Umbilical cord (tissue), 1 donor: ENCODE measurements at regions not wholly inside any gene's neighbourhood (a gene's known extent, or its start where the extent isn't known, plus 50 kb on each side); places are given as distances from the start of the nearest gene placed in this dataset.

Source experiments
- DNase-seq: peaks from one replicate; pipeline ENCODE4 v3.0.0-alpha.2; 2015; ENCODE audit warnings: low spot score

DNA sequence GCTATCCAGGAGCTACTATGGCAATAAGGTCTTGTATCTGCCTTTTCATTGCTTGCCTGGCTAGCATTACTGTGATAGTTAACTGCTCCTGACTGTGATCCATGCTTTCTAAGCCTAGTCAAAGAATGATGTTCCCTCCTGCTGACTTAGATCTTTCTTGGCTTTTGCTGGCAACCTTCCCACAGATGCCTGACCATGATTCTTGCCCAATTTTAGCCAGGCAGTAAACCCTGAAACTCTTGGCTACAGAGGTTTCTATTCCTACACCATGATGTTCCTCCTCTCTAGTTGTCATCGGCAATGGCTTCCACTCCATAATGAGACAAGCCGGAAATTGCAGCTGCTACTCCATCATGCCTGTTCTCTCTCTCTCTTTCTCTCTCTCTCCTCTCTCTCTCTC is 238.1 kb downstream of the HAO1 start:
- DNase-seq: no peak

DNA sequence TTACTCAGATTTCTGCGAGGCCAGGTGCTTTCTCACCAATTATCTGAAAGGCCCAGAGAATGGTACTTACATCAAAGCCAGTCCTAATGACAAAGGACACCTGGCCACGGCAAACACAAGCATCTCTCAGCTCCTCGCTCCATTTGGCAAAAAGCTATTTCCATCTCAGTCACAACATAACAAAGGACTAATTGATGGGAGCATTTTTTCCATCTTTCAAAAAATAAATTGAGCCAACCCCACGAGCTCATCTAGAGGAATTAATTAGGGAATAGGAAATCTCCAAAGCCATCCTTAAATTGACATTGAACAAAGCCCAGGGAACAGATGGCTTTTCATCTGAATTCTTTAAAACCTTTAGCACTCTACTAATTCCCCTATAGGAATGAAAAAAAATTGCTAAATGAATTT is 236.7 kb downstream of the HAO1 start:
- DNase-seq: no peak

DNA sequence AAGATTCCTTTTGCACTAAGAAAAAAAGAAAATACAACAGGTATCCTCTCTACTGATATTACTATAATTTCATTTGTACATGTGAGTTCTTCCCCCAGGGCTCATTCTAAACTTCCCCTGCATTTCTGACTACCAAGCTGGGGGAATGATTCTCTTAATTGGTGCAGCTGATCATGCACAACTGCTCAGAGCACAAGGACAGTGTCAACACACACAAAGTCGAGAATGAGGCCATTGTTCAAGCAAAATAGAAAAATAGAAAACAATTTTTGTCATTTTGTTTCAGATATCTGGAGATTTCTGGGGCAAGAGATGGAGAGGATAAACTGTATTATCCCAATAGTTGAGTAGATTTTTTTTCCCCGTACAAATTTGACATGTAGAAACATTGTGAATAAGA is 236.3 kb downstream of the HAO1 start:
- DNase-seq: no peak

DNA sequence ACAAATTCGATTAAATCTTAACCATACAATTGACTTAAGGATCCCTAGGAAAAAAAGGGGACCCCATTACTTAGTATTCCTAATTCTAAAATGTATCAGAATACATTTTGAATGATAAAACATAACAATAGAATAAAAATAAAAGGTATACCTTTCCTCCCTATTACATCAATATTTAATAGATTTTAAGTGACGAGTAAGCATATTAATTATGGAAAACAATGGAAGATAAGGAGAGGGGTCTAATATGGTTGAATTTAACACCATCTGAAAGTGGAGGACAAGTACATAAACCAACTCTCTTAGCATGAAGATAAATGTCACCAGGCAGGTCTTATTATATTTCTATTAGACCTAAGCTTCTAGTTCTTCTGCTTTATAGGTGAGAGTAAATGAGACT is 232.1 kb downstream of the HAO1 start:
- DNase-seq: no peak

DNA sequence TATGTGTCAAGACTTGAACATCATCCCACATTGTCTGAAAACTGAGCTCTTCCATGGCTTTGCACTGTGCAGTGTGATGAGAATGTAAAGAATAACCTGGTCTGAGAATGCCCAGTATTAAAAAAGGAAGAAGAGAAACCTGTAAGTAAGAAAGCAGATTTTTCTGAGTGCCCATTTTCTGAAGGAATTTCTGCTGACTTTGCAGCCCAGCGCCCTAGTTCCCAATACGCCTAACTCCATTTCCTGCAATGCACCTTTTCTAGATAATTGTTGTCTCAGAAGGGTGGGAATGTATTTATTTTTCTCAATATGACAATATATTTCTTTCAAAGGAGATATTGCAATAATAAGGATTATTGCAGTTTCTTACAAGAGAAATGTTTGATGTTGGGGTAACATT is 231.5 kb downstream of the HAO1 start:
- DNase-seq: no peak

DNA sequence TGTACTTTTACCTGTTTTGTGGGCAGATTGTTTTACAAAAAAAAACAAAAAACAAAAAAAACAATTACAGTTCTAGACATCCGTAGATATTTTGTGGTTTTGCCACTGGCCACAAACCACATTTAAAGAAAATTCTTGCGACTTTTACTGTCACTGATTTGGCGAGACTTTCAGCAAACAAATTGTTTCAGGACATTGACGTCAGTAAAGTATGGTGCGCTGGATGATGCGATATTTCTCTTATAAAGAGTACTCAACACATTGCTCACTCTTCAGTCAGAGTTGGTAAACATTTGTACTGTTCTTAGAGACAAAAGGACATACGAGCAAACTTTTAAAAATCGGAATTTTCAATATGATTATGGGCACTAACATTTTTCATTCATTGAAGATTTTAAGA is 229.8 kb downstream of the HAO1 start:
- no peak for DNase-seq

DNA sequence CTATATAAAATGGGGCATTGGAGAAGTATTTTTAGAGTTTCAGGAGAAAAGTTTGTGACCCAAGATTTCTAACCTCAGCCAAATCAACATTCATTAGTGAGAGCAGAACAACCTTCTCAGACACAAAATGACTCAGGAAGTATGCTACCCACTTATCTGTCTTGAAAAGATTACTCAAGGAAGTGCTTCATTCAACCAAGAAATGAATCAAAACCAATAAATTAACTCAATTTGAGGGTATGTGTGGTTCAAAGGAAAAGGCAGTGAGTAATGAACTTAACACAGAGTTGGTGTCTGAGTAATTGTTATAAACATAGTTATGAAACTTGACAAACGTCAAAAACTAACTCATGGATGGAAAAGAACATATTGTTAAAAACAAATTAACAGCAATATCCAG is 227.6 kb downstream of the HAO1 start:
- no peak for DNase-seq

DNA sequence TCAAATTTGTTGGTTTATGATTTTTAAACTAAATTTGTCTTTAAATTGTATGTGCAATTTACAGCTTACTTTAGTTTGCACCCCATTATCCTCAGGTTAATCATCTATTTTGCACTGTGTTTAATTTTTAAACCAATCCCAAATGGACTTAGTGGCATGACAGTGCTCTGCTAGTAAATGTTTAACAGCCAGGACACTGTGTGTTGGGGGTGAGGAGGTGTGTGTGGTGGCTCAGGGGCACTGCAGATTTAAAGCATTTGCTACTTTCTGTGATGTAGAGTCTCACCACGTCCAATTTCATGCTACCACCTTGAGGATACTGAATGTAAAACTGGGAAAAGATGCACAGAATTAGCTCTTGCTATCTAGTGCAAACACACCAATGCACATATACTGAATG is 225.7 kb downstream of the HAO1 start:
- DNase-seq: no peak

DNA sequence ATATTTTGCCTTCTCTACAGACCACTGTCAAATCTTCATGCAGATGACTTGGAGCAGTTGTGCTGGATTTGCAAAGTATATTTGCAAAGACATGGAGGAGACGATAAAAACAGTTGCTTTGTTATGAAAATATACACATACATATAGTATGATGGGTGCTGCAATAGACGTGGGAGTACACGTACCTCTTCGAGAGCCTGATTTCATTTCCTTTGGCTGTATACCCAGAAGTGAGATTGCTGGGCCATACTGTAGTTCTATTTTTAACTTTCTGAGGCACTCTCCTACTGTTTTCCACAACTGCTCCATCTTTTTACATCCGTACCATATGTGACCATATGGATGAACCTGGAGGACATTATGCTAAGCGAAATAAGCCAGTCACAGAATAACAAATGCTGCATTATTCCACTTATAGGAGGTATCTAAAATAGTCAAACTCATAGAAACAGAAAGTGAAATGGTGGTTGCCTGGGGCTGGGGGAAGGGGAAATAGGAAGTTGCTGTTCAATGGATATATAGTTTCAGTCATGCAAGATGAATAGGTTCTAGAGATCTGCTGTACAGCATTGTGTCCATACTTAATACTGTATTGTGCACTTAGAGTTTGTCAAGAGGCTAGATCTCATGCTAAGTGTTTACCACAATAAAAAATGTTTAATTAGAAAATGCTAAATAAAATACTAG is 223.8 kb downstream of the HAO1 start:
- DNase-seq: no peak

DNA sequence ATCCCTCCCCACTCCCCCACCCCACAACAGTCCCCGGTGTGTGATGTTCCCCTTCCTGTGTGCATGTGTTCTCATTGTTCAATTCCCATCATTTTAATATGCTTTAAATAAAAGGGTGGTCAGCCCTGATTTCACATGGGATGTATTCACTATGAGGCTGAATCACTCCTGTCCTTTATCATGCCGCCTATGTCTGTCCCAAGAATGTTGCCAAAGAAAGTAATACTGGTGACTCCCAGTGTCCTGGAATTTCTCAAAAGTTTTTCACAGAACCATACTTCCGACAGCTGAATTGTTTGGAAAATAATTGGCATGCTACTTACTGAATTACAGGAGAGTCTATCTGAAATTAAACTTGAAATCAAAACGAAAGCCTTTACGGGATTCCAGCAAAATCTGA is 217.7 kb downstream of the HAO1 start:
- no peak for DNase-seq

DNA sequence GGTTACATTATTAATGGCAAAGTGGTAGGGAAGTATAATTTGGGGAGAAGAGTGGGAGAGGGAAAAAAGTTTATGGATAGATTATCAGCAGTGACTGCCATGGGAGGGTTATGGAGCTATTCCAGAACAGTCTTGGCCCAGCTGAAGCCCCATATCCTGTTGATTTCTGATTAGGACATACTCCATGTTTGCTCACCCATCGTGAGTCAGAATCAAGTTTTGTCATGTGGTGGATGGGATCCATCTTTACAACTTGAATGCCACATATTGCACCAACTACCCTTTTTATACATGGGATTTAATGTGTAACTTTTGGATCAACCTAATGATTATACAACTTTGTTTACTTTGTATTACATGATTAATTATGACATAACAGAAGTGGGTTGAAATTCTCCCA is 217.0 kb downstream of the HAO1 start:
- no peak for DNase-seq

DNA sequence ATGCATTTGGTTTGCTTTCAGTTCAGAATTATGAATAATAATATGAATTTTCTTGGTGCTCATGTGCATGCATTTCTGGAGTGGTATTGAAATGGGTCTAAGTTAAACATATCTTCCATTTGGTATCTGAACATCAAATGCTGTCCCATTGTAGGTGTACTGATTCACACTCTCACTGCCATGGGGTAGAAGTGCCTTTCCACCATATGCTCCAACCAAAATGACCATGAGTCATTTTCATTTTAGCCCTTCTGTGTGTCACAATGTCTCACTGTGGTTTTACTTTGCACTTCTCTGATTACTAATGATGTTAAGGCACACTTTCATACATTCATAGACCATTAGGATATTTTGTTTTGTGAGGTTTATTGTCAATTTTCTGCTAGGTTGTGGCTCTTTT is 211.9 kb downstream of the HAO1 start:
- no peak for DNase-seq

DNA sequence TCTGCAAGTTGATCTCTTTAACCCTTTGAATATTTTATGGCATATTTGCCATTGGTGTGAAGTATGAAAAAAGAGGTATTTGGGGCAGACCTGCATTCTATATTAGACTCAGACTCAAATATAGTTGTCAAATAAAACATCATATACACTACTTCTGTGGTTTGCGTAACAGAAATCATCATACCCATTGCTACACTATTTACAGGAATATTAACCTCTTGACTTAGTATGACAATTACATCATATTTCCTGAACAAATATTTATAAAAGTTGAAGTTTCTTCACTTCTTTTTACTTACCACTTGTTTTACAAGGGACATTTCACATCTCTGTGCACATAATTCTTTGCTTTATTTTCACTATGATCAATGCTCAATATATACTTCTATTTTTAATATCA is 206.0 kb downstream of the HAO1 start:
- no peak for DNase-seq

DNA sequence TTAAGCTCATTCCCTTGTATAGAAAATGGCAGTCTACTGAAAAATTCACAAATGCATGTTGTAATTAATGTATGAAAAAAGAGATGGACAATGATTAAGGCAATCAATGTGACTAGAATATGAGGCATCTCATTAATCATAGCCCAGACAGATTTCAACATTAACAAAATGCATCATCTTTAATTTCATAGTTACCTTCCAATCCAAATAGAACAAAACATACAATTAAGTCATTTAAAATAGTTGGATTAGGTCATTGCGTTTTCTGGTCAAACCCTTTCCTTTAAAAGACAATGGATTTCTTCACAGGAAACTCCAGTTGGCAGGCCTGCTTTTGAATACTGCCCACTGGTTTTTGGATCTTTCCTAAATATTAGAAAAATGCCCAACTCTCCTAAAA is 203.9 kb downstream of the HAO1 start:
- no peak for DNase-seq

DNA sequence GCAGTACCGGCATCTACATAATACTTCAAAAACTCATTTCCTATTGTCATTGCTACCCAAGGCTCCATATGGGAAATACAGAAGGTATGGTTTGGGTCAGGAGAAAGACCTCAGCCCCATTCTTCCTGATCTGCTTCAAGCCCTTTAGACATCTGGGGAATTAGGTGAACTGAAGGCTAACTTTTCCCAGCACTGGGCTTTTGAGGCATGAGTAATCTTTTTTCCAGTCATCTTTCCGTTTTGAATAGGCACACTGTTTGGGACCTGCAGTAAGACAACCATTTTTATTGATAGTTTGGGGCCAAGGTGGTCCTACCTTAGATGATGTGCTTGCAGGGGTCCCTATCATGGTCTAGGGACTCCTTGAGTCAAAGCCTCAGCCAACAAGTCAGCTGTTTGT is 198.4 kb downstream of the HAO1 start:
- DNase-seq: no peak

DNA sequence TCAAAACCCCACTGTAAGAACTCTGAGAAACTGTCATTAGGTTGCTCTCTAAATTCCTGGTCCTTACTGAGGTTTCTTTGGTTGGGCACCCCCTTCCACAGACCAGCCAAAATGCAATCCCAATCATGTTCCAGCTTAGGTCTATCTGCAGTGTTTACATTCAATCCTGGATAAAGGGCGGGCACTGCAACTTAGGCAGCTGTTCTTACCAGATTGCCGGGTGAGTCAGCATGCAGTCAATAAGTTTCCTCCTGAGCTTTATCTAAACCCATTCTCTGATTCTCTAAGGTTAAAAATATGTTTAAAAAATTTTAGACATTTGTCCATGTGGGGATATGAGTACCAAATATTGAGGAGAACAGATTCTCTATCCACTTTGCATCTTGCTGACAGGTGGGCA is 197.8 kb downstream of the HAO1 start:
- DNase-seq: no peak

DNA sequence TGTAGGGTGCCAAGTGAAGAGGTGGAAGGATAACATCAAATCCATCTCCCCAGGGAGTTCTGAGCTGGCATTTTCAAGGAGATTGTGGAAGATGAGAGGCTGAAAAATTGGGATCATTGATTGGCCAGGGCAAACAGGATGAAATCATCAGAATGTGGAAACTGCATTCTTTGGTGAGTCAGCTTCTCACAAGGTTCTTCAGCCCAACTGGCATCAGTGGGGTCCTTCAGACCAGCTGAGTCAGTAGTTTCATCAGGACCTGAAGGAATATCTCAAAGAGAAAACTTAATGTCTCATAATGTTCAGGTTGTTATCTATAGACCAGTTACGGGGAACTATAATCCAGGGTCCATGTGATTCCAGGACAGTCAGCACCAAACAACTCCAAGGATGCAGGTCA is 195.8 kb downstream of the HAO1 start:
- DNase-seq: no peak

DNA sequence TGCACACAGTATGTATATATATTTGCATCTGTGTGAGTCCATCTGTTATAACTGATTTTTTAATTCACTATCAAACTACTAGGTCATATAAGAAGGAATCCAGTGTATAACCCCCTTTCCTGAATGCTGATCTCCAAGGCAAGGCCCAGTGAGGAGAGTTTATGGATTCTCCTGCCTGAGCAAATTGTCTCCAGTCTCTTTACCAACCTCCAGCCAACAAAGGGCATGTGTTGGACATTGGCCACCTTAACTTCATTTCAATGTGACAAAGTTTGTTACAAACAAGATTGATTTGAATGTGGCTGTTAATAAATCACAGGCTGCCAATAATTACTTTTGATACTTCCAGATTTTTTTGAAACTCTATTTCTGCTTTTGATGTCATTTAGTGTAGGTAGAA is 191.6 kb downstream of the HAO1 start:
- DNase-seq: no peak

DNA sequence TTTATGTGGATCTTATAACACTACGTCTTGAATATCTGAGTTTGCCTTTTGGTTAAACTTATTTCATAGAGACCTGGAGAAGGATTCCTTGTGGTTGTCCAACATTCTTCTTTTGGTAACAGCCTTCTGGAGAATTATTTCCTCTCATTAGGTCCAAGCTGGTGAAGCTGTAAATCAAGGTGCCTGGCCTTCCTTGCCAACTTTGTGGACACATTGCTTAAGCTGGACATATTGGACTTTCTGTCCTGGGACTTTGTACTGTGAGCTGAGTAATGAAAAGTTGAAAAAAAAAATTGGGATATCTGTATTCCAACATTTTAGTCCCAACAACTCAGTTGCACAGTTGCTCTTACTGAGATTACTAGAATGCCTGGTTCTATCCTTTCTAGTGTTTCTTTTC is 186.2 kb downstream of the HAO1 start:
- DNase-seq: no peak

DNA sequence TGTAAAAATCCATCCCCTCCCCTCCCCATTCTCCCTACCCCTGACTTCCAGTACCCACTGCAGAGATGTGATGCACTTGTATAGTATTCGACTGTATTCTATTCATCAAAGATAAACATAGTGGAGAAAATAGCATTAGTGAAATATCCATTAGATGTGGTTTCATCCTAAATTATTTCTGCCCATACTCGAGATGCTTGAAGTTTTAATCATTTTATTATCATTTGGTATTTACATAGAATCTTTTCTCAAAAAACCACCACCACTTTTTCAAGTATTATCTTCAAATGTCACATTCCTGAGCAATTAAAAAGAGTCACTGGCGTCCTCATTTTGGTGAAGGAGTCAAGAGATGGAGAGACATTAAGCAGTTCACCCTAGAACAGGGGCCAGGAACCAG is 181.9 kb downstream of the HAO1 start:
- DNase-seq: no peak

DNA sequence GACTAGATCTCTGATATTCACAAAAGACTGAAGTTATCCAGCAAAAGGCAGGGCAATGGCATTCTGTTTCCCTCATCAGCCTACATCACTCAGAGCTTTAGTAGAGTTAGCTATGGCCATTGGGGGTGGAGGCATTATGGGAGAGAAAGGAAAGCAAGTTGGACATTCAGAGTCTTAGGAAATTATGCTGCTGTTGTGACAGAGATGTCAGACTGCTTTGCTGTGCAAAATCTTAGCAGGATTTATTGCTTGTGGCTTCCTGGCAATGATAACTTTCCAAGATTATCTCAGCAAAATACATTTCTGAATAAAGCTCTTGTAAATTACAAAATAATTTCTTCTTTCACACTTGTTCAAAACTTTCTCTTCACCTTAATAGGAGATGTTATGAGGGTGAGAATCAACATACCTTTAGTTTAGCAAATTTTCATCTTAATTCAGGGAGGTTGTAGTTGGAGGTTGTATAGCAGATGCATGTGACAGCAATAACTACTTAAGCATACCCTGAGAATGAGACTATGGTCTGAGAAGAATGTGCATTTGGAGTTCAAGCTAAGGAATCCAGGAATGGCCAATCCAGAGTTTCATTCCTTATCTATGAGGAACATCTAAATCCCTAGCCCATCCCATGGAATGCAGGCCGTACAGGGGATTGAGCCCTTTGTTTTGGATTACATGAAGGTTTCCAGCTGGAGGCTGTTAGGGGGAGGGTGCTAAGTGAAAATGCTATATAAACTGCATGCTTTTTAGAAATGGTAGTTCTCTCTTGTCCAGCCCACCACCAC is 179.8 kb downstream of the HAO1 start:
- no peak for DNase-seq

DNA sequence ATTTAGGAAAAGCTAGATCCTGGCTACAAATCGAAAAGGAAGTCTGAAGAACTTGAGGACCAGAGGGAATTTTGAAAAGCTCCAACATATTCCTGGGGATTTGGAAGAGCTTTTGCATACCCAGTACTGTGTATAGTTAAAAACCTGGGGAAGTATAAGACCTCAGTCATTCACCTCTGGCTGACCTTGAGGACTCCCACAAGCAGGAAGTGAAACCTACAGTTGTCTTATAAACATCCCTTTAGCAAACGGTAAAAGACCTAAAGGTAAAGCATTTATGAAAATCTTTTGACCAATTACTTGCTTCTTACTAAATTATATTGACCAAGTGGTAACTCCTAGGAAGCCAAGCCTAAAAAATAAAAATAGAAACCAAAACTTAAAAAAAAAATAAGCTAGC is 175.0 kb downstream of the HAO1 start:
- no peak for DNase-seq

DNA sequence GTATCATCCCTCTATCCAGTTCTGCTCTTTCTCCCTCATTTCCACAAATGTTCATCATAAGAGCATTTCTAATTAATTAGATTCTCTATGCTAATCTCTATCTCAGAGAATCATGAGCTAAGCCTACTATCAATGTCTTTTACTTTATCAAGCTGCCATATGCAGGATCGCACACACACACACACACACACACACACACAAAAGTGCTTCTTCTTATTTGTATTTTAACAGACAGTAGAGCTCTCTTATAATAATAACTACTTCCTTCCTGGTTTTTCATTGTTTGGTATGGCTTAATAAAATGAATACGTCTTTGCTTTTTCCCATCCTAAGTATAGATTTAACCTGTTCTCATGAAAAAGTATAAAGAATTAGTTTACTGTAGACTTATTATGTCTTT is 170.2 kb downstream of the HAO1 start:
- DNase-seq: no peak

DNA sequence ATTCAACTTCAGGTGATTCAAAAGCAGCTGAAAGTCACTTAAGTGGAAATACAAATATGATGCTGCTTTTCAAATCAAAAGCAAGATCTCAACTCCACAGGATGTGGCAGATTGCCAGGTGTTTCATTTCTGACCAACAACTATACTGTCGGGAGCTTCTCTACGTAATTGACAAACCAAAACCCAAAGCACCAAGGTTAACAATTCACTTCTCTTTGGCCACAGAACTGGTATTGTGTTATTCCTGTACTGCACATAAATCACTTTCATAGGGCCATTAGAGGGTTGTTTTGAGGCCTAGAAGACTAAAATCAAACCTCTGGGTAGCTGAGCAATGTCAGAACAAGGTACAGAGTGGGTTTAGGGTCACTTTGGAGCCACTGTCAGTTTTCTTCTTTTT is 169.7 kb downstream of the HAO1 start:
- no peak for DNase-seq
